ENCODE measurements at regions not wholly inside any gene's neighbourhood (a gene's known extent, or its start where the extent isn't known, plus 50 kb on each side); places are given as distances from the start of the nearest gene placed in this dataset.

DNA sequence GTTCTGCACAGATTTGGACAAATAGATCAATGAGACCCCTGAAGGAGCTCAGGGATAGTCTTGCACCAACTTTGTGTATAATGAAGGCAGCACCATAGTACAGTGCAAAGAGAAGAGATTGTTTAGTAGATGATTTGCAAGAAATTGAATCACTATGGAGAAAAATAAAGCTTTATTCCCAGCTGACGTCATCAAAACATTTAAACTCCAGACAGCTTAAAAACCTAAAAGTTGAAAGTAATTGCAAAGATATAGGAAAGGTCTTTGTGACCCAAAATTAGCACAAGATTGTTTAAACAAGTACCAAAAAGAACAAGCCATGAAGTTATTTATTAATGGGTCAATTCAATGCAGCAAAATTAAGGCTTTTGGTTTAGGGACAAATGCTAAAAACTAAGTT is 88.8 kb upstream of the BACE2 start:
- no peak for TF ChIP-seq POLR2A (IDR thresholded peaks at IDR 0.05)
- TF ChIP-seq, protein P1, sequence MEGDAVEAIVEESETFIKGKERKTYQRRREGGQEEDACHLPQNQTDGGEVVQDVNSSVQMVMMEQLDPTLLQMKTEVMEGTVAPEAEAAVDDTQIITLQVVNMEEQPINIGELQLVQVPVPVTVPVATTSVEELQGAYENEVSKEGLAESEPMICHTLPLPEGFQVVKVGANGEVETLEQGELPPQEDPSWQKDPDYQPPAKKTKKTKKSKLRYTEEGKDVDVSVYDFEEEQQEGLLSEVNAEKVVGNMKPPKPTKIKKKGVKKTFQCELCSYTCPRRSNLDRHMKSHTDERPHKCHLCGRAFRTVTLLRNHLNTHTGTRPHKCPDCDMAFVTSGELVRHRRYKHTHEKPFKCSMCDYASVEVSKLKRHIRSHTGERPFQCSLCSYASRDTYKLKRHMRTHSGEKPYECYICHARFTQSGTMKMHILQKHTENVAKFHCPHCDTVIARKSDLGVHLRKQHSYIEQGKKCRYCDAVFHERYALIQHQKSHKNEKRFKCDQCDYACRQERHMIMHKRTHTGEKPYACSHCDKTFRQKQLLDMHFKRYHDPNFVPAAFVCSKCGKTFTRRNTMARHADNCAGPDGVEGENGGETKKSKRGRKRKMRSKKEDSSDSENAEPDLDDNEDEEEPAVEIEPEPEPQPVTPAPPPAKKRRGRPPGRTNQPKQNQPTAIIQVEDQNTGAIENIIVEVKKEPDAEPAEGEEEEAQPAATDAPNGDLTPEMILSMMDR (IDR thresholded peaks at IDR 0.05): no peak

All from adrenal gland (tissue), 5 donors.